ENCODE measurements at regions not wholly inside any gene's neighbourhood (a gene's known extent, or its start where the extent isn't known, plus 50 kb on each side); places are given as distances from the start of the nearest gene placed in this dataset.

DNA sequence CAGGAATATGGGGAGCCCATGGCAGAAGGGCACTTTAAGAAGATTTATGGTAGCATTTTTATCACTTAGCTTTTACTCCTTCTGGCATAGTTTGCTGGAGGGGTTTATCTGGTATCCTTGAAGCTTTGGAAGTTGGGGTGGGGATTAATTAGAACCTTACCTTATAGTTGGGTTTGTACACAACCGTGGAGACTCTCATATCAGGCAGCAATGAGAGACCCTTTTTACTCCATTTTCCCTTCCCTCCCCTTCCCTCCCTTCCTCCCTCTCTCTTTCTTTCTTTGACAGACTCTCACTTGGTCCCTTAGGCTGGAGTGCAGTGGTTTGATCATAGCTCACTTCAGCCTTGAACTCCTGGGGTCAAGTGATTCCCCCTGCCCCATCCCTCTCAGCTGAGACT lies 465.8 kb upstream of the PODXL start:
- TF ChIP-seq, protein P1, sequence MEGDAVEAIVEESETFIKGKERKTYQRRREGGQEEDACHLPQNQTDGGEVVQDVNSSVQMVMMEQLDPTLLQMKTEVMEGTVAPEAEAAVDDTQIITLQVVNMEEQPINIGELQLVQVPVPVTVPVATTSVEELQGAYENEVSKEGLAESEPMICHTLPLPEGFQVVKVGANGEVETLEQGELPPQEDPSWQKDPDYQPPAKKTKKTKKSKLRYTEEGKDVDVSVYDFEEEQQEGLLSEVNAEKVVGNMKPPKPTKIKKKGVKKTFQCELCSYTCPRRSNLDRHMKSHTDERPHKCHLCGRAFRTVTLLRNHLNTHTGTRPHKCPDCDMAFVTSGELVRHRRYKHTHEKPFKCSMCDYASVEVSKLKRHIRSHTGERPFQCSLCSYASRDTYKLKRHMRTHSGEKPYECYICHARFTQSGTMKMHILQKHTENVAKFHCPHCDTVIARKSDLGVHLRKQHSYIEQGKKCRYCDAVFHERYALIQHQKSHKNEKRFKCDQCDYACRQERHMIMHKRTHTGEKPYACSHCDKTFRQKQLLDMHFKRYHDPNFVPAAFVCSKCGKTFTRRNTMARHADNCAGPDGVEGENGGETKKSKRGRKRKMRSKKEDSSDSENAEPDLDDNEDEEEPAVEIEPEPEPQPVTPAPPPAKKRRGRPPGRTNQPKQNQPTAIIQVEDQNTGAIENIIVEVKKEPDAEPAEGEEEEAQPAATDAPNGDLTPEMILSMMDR (IDR thresholded peaks at IDR 0.05) = no peak
- TF ChIP-seq POLR2A (IDR thresholded peaks at IDR 0.05) = no peak
